ENCODE measurements at regions not wholly inside any gene's neighbourhood (a gene's known extent, or its start where the extent isn't known, plus 50 kb on each side); places are given as distances from the start of the nearest gene placed in this dataset.
A peak's percentile ranks its signal among the peaks of the same experiment; 100 is the strongest.

GRCh38 chr4:41883988-41884734 lies 51.1 kb upstream of the TMEM33 start:
- DNase-seq (ENCODE audit: extremely low spot score) = no peak
- Histone ChIP-seq H3K36me3 (no peaks in the 10 kb centered on the region), H3K4me1 (peaks cover 17 to 37% (median 28%) of the 10 kb centered on the region in 4 donors), H3K27me3 (peaks cover 0 to 57% (median 28%) of the 10 kb centered on the region in 4 donors), H3K9me3 (no peaks in the 10 kb centered on the region), H3K27ac (replicated peaks in 1 of 4) (no peak overlapping the region), H3K4me3 (no peak overlapping the region)
- intact Hi-C loops (cut with DNase I) = loop anchor here (5.0 kb wide), 1 partner anchor 602 kb away; no protein-coding TSS in a partner anchor
- TF ChIP-seq CTCF (IDR thresholded peaks at IDR 0.05) = no peak
- TF ChIP-seq POLR2AphosphoS5 (IDR thresholded peaks at IDR 0.05) = no peak
- TF ChIP-seq POLR2A (IDR thresholded peaks at IDR 0.05; ENCODE audit: low read depth) = no peak
- TF ChIP-seq EP300 (IDR thresholded peaks at IDR 0.05) = no peak
- 72% methylated on average over 5 of the region's 5 CpGs for WGBS

GRCh38 chr4:41882625-41883347 lies 52.4 kb upstream of the TMEM33 start:
- 16% methylated on average over 30 of the region's 34 CpGs for WGBS
- H3K36me3 ChIP-seq = no peaks in the 10 kb centered on the region
- no peaks in the 10 kb centered on the region for H3K9me3 ChIP-seq
- TF ChIP-seq POLR2A (IDR thresholded peaks at IDR 0.05; ENCODE audit: low read depth) (no peak), POLR2AphosphoS5 (IDR thresholded peaks at IDR 0.05) (no peak), CTCF (IDR thresholded peaks at IDR 0.05) (peak; percentile 64 to 92 (median 92)), EP300 (IDR thresholded peaks at IDR 0.05) (no peak)
- DNase-seq (ENCODE audit: extremely low spot score) = no peak
- peak overlapping the region; percentile 48 to 59 (median 50) for H3K4me3 ChIP-seq
- H3K27ac ChIP-seq (replicated peaks in 1 of 4) = no peak overlapping the region
- H3K27me3 ChIP-seq = peaks cover 0 to 71% (median 39%) of the 10 kb centered on the region in 4 donors
- peaks cover 17 to 50% (median 30%) of the 10 kb centered on the region in 4 donors for H3K4me1 ChIP-seq
- intact Hi-C loops (cut with DNase I) = loop anchor here (5.0 kb wide), 1 partner anchor 600 kb away; no protein-coding TSS in a partner anchor

GRCh38 chr4:41881981-41882624 lies 53.1 kb upstream of the TMEM33 start:
- Histone ChIP-seq H3K36me3 (no peaks in the 10 kb centered on the region), H3K27me3 (peaks cover 0 to 78% (median 43%) of the 10 kb centered on the region in 4 donors), H3K27ac (replicated peaks in 1 of 4) (no peak overlapping the region), H3K4me3 (peak overlapping the region; percentile 48 to 59 (median 50)), H3K4me1 (peaks cover 17 to 50% (median 30%) of the 10 kb centered on the region in 4 donors), H3K9me3 (no peaks in the 10 kb centered on the region)
- intact Hi-C loops (cut with DNase I) = loop anchor here (5.0 kb wide), 1 partner anchor 600 kb away; no protein-coding TSS in a partner anchor
- 7% methylated on average over 12 of the region's 53 CpGs for WGBS
- TF ChIP-seq CTCF (IDR thresholded peaks at IDR 0.05) (no peak), EP300 (IDR thresholded peaks at IDR 0.05) (no peak), POLR2AphosphoS5 (IDR thresholded peaks at IDR 0.05) (no peak), POLR2A (IDR thresholded peaks at IDR 0.05; ENCODE audit: low read depth) (no peak)
- no peak for DNase-seq (ENCODE audit: extremely low spot score)

GRCh38 chr4:41880840-41881831 lies 54.1 kb upstream of the TMEM33 start:
- no peaks in the 10 kb centered on the region for H3K9me3 ChIP-seq
- H3K36me3 ChIP-seq = no peaks in the 10 kb centered on the region
- H3K27me3 ChIP-seq = peaks cover 0 to 83% (median 47%) of the 10 kb centered on the region in 4 donors
- H3K4me3 ChIP-seq = peak overlapping the region; percentile 48 to 59 (median 50)
- no peak overlapping the region for H3K27ac ChIP-seq (replicated peaks in 1 of 4)
- intact Hi-C loops (cut with DNase I) = loop anchor here (5.0 kb wide), 1 partner anchor 599 kb away; no protein-coding TSS in a partner anchor
- H3K4me1 ChIP-seq = peaks cover 17 to 50% (median 30%) of the 10 kb centered on the region in 4 donors
- DNase-seq (ENCODE audit: extremely low spot score) = no peak
- TF ChIP-seq POLR2AphosphoS5 (IDR thresholded peaks at IDR 0.05) (no peak), CTCF (IDR thresholded peaks at IDR 0.05) (no peak), EP300 (IDR thresholded peaks at IDR 0.05) (no peak), POLR2A (IDR thresholded peaks at IDR 0.05; ENCODE audit: low read depth) (no peak)
- WGBS = 3% methylated on average over 49 of the region's 79 CpGs
